Aorta (tissue), 5 donors: ENCODE measurements at regions not wholly inside any gene's neighbourhood (a gene's known extent, or its start where the extent isn't known, plus 50 kb on each side); places are given as distances from the start of the nearest gene placed in this dataset.
"Not testable (repeated sequence)": the region's sequence is repeated elsewhere in the genome, so short reads cannot be mapped to it uniquely, and the experiment has no call there.

ENCODE experiments used
- ATAC-seq: fragments of 200-7000 bp; cut with Tn5 transposase; one replicate; pipeline ENCODE4 v1.9.1; 2022; ENCODE audit warnings: moderate library complexity; ENCODE audit not compliant: low FRiP score
- DNase-seq, 2 donors: peaks; one replicate each; pipeline ENCODE4 v3.0.0-alpha.2; 2020
- H3K27ac ChIP-seq, 2 donors: one replicate each; pipeline ENCODE4 v1.5.1; 2013; ENCODE audit warnings: low read length in 2 of 2, mild to moderate bottlenecking in 2 of 2, moderate library complexity in 2 of 2, control low read depth in 1 of 2, inconsistent platforms in 1 of 2, low read depth in 1 of 2
- H3K27me3 ChIP-seq, 2 donors: one replicate each; pipeline ENCODE4 v1.6.1; 2013; ENCODE audit warnings: control low read depth in 1 of 2, low read length in 1 of 2, mild to moderate bottlenecking in 1 of 2, moderate library complexity in 1 of 2; ENCODE audit not compliant: insufficient read depth in 2 of 2, control insufficient read depth in 1 of 2
- H3K36me3 ChIP-seq, 2 donors: one replicate each; pipeline ENCODE4 v1.6.1; 2013; ENCODE audit warnings: control low read depth in 1 of 2, low read length in 1 of 2, mild to moderate bottlenecking in 1 of 2; ENCODE audit not compliant: insufficient read depth in 2 of 2, control insufficient read depth in 1 of 2
- H3K4me1 ChIP-seq, 2 donors: one replicate each; pipeline ENCODE4 v1.6.1; 2013; ENCODE audit warnings: low read length in 2 of 2, control low read depth in 1 of 2, mild to moderate bottlenecking in 1 of 2, moderate library complexity in 1 of 2; ENCODE audit not compliant: insufficient read depth in 2 of 2, control insufficient read depth in 1 of 2
- H3K4me3 ChIP-seq, 2 donors: one replicate each; pipeline ENCODE4 v1.5.1; 2013; ENCODE audit warnings: low read length in 2 of 2, control low read depth in 1 of 2, mild to moderate bottlenecking in 1 of 2
- H3K9me3 ChIP-seq: one replicate; pipeline ENCODE4 v1.6.1; 2013; ENCODE audit warnings: mild to moderate bottlenecking, low read length; ENCODE audit not compliant: control insufficient read depth
- WGBS, 2 donors: extraction: QIAGEN DNeasy Blood & Tissue Kit; methylation state at CpG; one replicate each; pipeline ENCODE4 v1.1.7; 2013; 5-methylcytosine and 5-hydroxymethylcytosine counted together
- intact Hi-C, 2 donors: fragments of 100-400 bp; cut with DNase I; formaldehyde crosslinking; loops; one replicate each; pipeline versions ENCODE4 v1.14.2 to v1.15.0; 2022
- donor health status: healthy with polysubstance abuse.
- donor health status: Bipolar disorder and iron deficiency.
- donor health status: DM: no; HTN: no; CAD: no.
- donor health status: DM: no; HTN: no; CAD: no.
- donor health status: DM: yes; HTN: yes; CAD: no.

GRCh38 chr1:118302145-118302544 lies 117.1 kb upstream of the SPAG17 start:
- Histone ChIP-seq H3K4me3 (no peak overlapping the region), H3K4me1 (no peaks in the 10 kb centered on the region), H3K36me3 (no peaks in the 10 kb centered on the region), H3K27me3 (no peaks in the 10 kb centered on the region), H3K27ac (no peak overlapping the region), H3K9me3 (no peaks in the 10 kb centered on the region)
- intact Hi-C loops: no loop called here
- 46 to 58% methylated on average over 1 of the region's 1 CpG for WGBS, 2 donors
- ATAC-seq: no peak
- DNase-seq: no peak

GRCh38 chr1:118300808-118301207 lies 115.8 kb upstream of the SPAG17 start:
- no peak for ATAC-seq
- intact Hi-C loops: no loop called here

GRCh38 chr1:118298397-118298796 lies 113.4 kb upstream of the SPAG17 start:
- intact Hi-C loops: no loop called here
- WGBS, 2 donors: 62 to 84% methylated on average over 5 of the region's 5 CpGs
- Histone ChIP-seq H3K4me3 (no peak overlapping the region), H3K36me3 (no peaks in the 10 kb centered on the region), H3K4me1 (no peaks in the 10 kb centered on the region), H3K27ac (no peak overlapping the region), H3K9me3 (peaks cover 2% of the 10 kb centered on the region), H3K27me3 (no peaks in the 10 kb centered on the region)
- ATAC-seq (no peak), DNase-seq (no peak)

More at GRCh38 chr1:118300808-118301207, 115.8 kb upstream of the SPAG17 start:
- no peak overlapping the region for H3K4me3 ChIP-seq
- no peak overlapping the region for H3K27ac ChIP-seq
- H3K9me3 ChIP-seq: no peaks in the 10 kb centered on the region
- no peaks in the 10 kb centered on the region for H3K27me3 ChIP-seq
- no peak for DNase-seq
- no peaks in the 10 kb centered on the region for H3K4me1 ChIP-seq
- H3K36me3 ChIP-seq: no peaks in the 10 kb centered on the region

GRCh38 chr1:118297521-118297920 lies 112.5 kb upstream of the SPAG17 start:
- no peaks in the 10 kb centered on the region for H3K27me3 ChIP-seq
- ATAC-seq: no peak
- H3K9me3 ChIP-seq: peaks cover 2% of the 10 kb centered on the region
- H3K4me3 ChIP-seq: no peak overlapping the region
- intact Hi-C loops: no loop called here
- DNase-seq: no peak
- H3K27ac ChIP-seq: no peak overlapping the region
- H3K36me3 ChIP-seq: no peaks in the 10 kb centered on the region
- H3K4me1 ChIP-seq: no peaks in the 10 kb centered on the region

GRCh38 chr1:118294875-118295642 lies 110.0 kb upstream of the SPAG17 start:
- DNase-seq (no peak), ATAC-seq (no peak)
- Histone ChIP-seq H3K4me3 (no peak overlapping the region), H3K36me3 (no peaks in the 10 kb centered on the region), H3K27ac (no peak overlapping the region), H3K4me1 (no peaks in the 10 kb centered on the region), H3K27me3 (no peaks in the 10 kb centered on the region), H3K9me3 (peaks cover 2% of the 10 kb centered on the region)
- 71 to 86% methylated on average over 6 of the region's 6 CpGs for WGBS, 2 donors
- intact Hi-C loops: no loop called here

DNA sequence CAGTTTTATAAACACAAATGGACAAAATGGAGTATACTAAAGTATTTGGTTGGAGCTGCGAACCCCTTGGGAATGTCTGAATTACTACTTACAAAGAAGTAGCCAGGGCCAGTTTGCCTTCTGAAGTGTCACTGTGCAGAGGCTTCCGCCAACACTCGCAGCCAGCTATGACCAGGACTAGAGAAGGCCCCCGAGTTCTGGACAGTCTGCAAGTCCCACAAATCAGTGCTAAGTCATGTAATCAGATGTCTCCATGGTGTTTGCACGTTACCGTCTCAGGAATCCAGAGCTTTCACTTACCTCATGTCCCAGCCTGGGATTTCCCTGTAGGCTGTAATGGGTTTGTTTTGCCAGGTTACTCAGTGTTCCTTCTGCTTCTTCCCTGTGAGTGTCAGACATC lies 106.6 kb upstream of the SPAG17 start:
- peak; percentile 42 for ATAC-seq
- WGBS, 2 donors: 56 to 68% methylated on average over 6 of the region's 6 CpGs
- intact Hi-C loops: no loop called here
- Histone ChIP-seq H3K27ac (no peak overlapping the region), H3K4me3 (no peak overlapping the region), H3K9me3 (peaks cover 2% of the 10 kb centered on the region), H3K36me3 (no peaks in the 10 kb centered on the region), H3K4me1 (no peaks in the 10 kb centered on the region), H3K27me3 (no peaks in the 10 kb centered on the region)
- DNase-seq: no peak

GRCh38 chr1:118290571-118290970 lies 105.5 kb upstream of the SPAG17 start:
- Histone ChIP-seq H3K27me3 (no peaks in the 10 kb centered on the region), H3K9me3 (peaks cover 2% of the 10 kb centered on the region), H3K4me3 (no peak overlapping the region), H3K27ac (no peak overlapping the region), H3K4me1 (no peaks in the 10 kb centered on the region), H3K36me3 (no peaks in the 10 kb centered on the region)
- WGBS, 2 donors: 89 to 94% methylated on average over 6 of the region's 6 CpGs
- intact Hi-C loops: no loop called here
- DNase-seq (no peak), ATAC-seq (no peak)

GRCh38 chr1:118290046-118290445 lies 105.0 kb upstream of the SPAG17 start:
- intact Hi-C loops: no loop called here
- H3K36me3 ChIP-seq: no peaks in the 10 kb centered on the region
- no peak for ATAC-seq
- no peak overlapping the region for H3K27ac ChIP-seq
- WGBS, 2 donors: 90 to 92% methylated on average over 4 of the region's 4 CpGs
- no peaks in the 10 kb centered on the region for H3K27me3 ChIP-seq
- no peak overlapping the region for H3K4me3 ChIP-seq
- DNase-seq: no peak
- H3K4me1 ChIP-seq: no peaks in the 10 kb centered on the region
- H3K9me3 ChIP-seq: no peaks in the 10 kb centered on the region

GRCh38 chr1:118280656-118281055 lies 95.6 kb upstream of the SPAG17 start:
- H3K4me1 ChIP-seq, H3K27ac ChIP-seq, H3K4me3 ChIP-seq, H3K36me3 ChIP-seq, intact Hi-C loops, H3K27me3 ChIP-seq, H3K9me3 ChIP-seq, ATAC-seq, DNase-seq: not testable (repeated sequence)
- 80 to 84% methylated on average over 10 of the region's 10 CpGs for WGBS, 2 donors
